ENCODE measurements at regions not wholly inside any gene's neighbourhood (a gene's known extent, or its start where the extent isn't known, plus 50 kb on each side); places are given as distances from the start of the nearest gene placed in this dataset.

GRCh38 chr10:57513637-57514036 lies 754.1 kb downstream of the IPMK start:
- no peak for TF ChIP-seq CTCF (IDR thresholded peaks at IDR 0.05; ENCODE audit: insufficient read depth, low read length, missing control alignments)
- no peak overlapping the region for H3K4me3 ChIP-seq (ENCODE audit: low read depth, low read length)
- POLR2A ChIA-PET, result no interaction called here
- CTCF ChIA-PET, result no interaction called here
- no peak for DNase-seq (ENCODE audit: low read depth, low spot score)

- CTCF ChIA-PET, result no interaction called here
- POLR2A ChIA-PET, result no interaction called here
- no peak for DNase-seq (ENCODE audit: low read depth, low spot score)
Measured at GRCh38 chr10:57507788-57508187, 759.9 kb downstream of the IPMK start.

GRCh38 chr10:57506414-57507094 lies 761.1 kb downstream of the IPMK start:
- H3K4me3 ChIP-seq (ENCODE audit: low read depth, low read length), result no peak overlapping the region
- CTCF ChIA-PET, result no interaction called here
- POLR2A ChIA-PET, result no interaction called here
- no peak for TF ChIP-seq CTCF (IDR thresholded peaks at IDR 0.05; ENCODE audit: insufficient read depth, low read length, missing control alignments)
- DNase-seq (ENCODE audit: low read depth, low spot score), result no peak

More at GRCh38 chr10:57507788-57508187, 759.9 kb downstream of the IPMK start:
- H3K4me3 ChIP-seq (ENCODE audit: low read depth, low read length), result no peak overlapping the region
- no peak for TF ChIP-seq CTCF (IDR thresholded peaks at IDR 0.05; ENCODE audit: insufficient read depth, low read length, missing control alignments)

GRCh38 chr10:57494486-57494885 lies 773.2 kb downstream of the IPMK start:
- DNase-seq (ENCODE audit: low read depth, low spot score), result no peak
- ChIA-PET POLR2A (no interaction called here), CTCF (no interaction called here)
- no peak for TF ChIP-seq CTCF (IDR thresholded peaks at IDR 0.05; ENCODE audit: insufficient read depth, low read length, missing control alignments)
- H3K4me3 ChIP-seq (ENCODE audit: low read depth, low read length), result no peak overlapping the region

GRCh38 chr10:57482259-57482658 lies 785.4 kb downstream of the IPMK start:
- no peak for TF ChIP-seq CTCF (IDR thresholded peaks at IDR 0.05; ENCODE audit: insufficient read depth, low read length, missing control alignments)
- DNase-seq (ENCODE audit: low read depth, low spot score), result no peak
- no peak overlapping the region for H3K4me3 ChIP-seq (ENCODE audit: low read depth, low read length)
- ChIA-PET POLR2A (no interaction called here), CTCF (no interaction called here)

- DNase-seq (ENCODE audit: low read depth, low spot score), result no peak
- no peak overlapping the region for H3K4me3 ChIP-seq (ENCODE audit: low read depth, low read length)
- no peak for TF ChIP-seq CTCF (IDR thresholded peaks at IDR 0.05; ENCODE audit: insufficient read depth, low read length, missing control alignments)
- CTCF ChIA-PET, result no interaction called here
- POLR2A ChIA-PET, result no interaction called here
Measured at GRCh38 chr10:57472823-57473619, 794.7 kb downstream of the IPMK start.
